ENCODE measurements at regions not wholly inside any gene's neighbourhood (a gene's known extent, or its start where the extent isn't known, plus 50 kb on each side); places are given as distances from the start of the nearest gene placed in this dataset.

DNA sequence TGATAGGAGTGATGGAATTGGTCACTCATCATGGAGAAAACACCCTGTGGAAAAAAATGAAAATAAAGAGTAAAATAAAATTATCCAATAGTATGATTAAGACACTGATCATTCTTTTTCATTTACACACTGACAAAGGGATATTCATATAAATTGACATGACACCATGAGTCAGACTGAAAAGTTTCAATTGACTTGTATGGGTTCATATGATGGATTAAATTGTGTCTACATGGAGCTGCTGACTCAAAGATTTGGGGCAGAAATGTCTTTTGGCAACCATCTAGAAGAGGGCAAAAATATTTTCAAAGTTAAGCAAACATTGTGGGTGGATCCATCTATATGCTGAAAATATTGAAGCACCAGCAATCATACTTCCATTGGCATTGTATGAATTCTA, 153.4 kb upstream of the PPP3CA start:
- intact Hi-C loops (cut with DNase I, micrococcal nuclease), result no loop called here
- no peaks in the 10 kb centered on the region for H3K4me1 ChIP-seq (ENCODE audit: low read depth)
- no peaks in the 10 kb centered on the region for H3K36me3 ChIP-seq (ENCODE audit: low read depth)
- DNase-seq (no peak), ATAC-seq (no peak)
- TF ChIP-seq CTCF (IDR thresholded peaks at IDR 0.05), result no peak
- H3K9me3 ChIP-seq, result no peaks in the 10 kb centered on the region
- H3K4me3 ChIP-seq, result no peak overlapping the region

DNA sequence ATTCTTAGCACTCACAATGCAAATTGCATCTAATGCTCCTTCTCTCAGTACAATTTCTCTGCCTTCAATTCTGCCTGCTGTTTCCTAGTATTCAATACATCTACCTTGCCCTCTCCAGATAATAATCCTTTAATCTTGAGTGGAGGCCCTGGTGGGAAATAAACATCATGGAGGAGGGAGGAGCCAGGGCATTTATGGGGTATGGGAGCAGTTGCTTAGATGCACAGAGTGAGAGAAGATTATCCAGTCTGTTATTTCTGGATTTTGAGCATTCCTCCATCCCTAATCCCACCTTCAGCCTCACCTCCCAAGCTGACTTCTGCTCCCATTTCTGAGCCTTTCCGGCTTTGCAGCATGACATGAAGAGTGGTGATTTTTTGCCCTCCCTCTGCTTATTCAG, 127.9 kb upstream of the PPP3CA start:
- DNase-seq, result no peak
- intact Hi-C loops (cut with DNase I, micrococcal nuclease), result no loop called here
- no peak for ATAC-seq
- no peak for TF ChIP-seq CTCF (IDR thresholded peaks at IDR 0.05)
- H3K4me3 ChIP-seq, result no peak overlapping the region
- H3K36me3 ChIP-seq (ENCODE audit: low read depth), result no peaks in the 10 kb centered on the region
- no peaks in the 10 kb centered on the region for H3K4me1 ChIP-seq (ENCODE audit: low read depth)
- no peaks in the 10 kb centered on the region for H3K9me3 ChIP-seq

GRCh38 chr4:101471201-101471600, 123.9 kb upstream of the PPP3CA start:
- Histone ChIP-seq H3K36me3 (ENCODE audit: low read depth) (no peaks in the 10 kb centered on the region), H3K9me3 (no peaks in the 10 kb centered on the region), H3K4me1 (ENCODE audit: low read depth) (no peaks in the 10 kb centered on the region), H3K4me3 (no peak overlapping the region)
- no peak for ATAC-seq
- intact Hi-C loops (cut with DNase I, micrococcal nuclease), result no loop called here
- no peak for TF ChIP-seq CTCF (IDR thresholded peaks at IDR 0.05)
- no peak for DNase-seq

DNA sequence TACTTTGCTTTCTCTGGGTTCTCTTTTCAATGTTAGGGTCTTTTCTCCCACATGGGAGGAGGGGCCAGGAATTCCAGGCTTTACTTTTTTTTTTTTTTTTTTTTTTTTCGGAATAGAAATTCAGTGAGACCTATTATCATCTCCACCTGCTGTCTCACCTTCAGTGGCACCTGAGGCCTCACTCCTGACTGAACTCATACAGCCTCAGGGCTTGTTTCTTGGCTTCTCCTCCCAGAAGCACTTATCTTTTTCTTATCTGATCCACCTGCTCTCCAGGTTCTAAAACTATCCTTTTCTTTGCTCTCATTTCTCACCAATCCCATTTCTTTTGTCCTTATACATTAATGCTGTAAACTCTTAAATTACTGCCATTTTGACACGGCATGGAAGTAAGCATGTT, 117.3 kb upstream of the PPP3CA start:
- intact Hi-C loops (cut with DNase I, micrococcal nuclease), result no loop called here
- no peak for DNase-seq
- H3K4me1 ChIP-seq (ENCODE audit: low read depth), result no peaks in the 10 kb centered on the region
- no peak for ATAC-seq
- TF ChIP-seq CTCF (IDR thresholded peaks at IDR 0.05), result no peak
- H3K4me3 ChIP-seq, result no peak overlapping the region
- no peaks in the 10 kb centered on the region for H3K9me3 ChIP-seq
- H3K36me3 ChIP-seq (ENCODE audit: low read depth), result no peaks in the 10 kb centered on the region

GRCh38 chr4:101458914-101459313, 111.6 kb upstream of the PPP3CA start:
- intact Hi-C loops (cut with DNase I, micrococcal nuclease), result no loop called here
- TF ChIP-seq CTCF (IDR thresholded peaks at IDR 0.05), result no peak
- ATAC-seq, result no peak

DNA sequence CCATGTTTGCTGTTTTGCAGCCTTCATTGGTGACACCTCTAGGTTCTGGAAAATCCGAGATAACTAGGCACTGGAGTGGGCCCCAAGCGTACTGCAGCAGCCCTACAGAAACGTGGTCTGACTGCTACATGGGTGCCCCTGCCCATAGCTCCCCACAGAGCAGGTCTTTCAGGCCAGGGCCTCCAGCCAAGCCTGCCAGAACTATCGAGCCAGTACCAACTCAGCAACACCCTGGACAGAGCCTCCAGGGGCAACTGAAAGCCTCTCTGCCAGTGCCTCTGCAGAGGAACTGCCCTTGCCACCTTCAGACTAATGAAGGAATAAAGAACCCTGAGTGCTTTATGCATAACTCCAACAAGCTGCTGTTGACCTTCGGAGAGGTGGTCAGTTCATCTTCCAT, 111.1 kb upstream of the PPP3CA start:
- no peaks in the 10 kb centered on the region for H3K36me3 ChIP-seq (ENCODE audit: low read depth)

More at GRCh38 chr4:101458914-101459313, 111.6 kb upstream of the PPP3CA start:
- no peak overlapping the region for H3K4me3 ChIP-seq
- no peak for DNase-seq
- H3K4me1 ChIP-seq (ENCODE audit: low read depth), result no peaks in the 10 kb centered on the region
- no peaks in the 10 kb centered on the region for H3K36me3 ChIP-seq (ENCODE audit: low read depth)
- H3K9me3 ChIP-seq, result no peaks in the 10 kb centered on the region

More for the DNA sequence above, 111.1 kb upstream of the PPP3CA start:
- ATAC-seq (no peak), DNase-seq (no peak)
- no peak for TF ChIP-seq CTCF (IDR thresholded peaks at IDR 0.05)
- Histone ChIP-seq H3K4me3 (no peak overlapping the region), H3K4me1 (ENCODE audit: low read depth) (no peaks in the 10 kb centered on the region), H3K9me3 (no peaks in the 10 kb centered on the region)
- intact Hi-C loops (cut with DNase I, micrococcal nuclease), result no loop called here

Data from mucosa of descending colon (tissue), 3 donors.